ENCODE measurements at regions not wholly inside any gene's neighbourhood (a gene's known extent, or its start where the extent isn't known, plus 50 kb on each side); places are given as distances from the start of the nearest gene placed in this dataset.
"Not testable (repeated sequence)": the region's sequence is repeated elsewhere in the genome, so short reads cannot be mapped to it uniquely, and the experiment has no call there.

DNA sequence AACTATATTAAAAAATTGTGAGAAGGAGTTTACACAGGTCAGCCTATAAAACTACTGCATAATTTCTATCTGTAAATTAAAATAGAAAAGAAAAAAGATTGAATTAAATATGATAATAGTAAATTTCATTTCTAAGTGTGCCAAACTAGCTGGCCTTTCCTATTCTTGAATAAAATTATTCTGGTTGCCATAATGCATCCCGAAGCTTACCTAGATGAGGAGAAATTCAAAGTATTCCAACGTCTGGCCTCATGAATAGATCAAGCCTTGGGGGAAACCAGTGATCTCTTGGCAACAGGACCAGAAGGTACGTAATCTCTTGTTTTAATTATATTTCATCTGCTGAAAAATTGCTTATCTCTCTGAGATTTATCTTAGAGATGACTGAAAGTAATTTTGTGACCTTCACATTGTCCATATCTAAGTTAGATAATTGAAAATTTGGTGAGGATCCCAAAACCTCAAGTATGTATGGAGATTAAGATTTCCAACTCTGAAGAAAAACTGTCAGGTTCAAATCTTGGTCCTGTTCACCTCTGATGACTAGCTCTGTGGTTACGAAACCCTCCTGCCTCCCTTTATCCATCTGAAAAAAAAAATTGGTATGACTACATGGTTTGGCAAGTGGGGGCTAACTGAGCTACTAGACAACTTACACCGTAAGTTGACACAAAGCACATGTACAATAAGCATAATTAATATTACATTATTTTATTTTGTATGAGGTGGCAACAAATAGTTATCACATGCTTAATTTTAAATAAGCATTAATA is 891.4 kb upstream of the ADAMTS5 start:
- H3K9me3 Mint-ChIP-seq; H3K4me3 ChIP-seq (ENCODE audit: low read length in 2 of 2); H3K27ac Mint-ChIP-seq; H3K27me3 Mint-ChIP-seq; H3K27ac ChIP-seq (ENCODE audit: low read depth, low read length); H3K36me3 Mint-ChIP-seq; intact Hi-C loops (cut with micrococcal nuclease); H3K27me3 ChIP-seq (ENCODE audit: insufficient read depth, low read length); H3K4me3 Mint-ChIP-seq; POLR2A ChIA-PET (ENCODE audit: partially characterized antibody); H3K4me1 ChIP-seq (ENCODE audit: insufficient read depth, low read length); DNase-seq; H3K36me3 ChIP-seq (ENCODE audit: insufficient read depth, low read length); H3K4me1 Mint-ChIP-seq; H3K9me3 ChIP-seq (ENCODE audit: control insufficient read depth in 1 of 2, low read length in 2 of 2); CTCF ChIA-PET (ENCODE audit: partially characterized antibody): not testable (repeated sequence)

DNA sequence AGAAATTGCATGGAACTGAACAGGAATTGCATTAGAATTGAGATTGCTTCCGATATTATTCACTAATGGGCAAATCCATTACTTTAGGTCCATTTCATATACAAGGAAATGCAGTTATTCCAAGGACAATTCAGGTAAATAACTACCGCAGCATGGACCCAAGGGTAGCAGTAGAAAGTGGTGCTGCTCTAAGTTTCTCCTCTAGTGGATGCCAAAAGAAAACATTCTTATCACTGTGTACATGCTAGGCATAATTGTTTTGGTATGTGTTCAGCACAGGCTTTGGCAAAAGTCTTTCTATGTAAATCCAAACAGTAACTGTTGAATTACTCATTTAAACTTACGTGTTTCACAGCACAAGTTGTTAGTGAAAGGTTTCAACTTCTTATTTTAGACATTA is 890.1 kb upstream of the ADAMTS5 start:
- H3K36me3 ChIP-seq (ENCODE audit: insufficient read depth, low read length); H3K27ac Mint-ChIP-seq; POLR2A ChIA-PET (ENCODE audit: partially characterized antibody); H3K36me3 Mint-ChIP-seq; DNase-seq; H3K4me3 Mint-ChIP-seq; H3K9me3 Mint-ChIP-seq; H3K4me1 Mint-ChIP-seq; H3K4me1 ChIP-seq (ENCODE audit: insufficient read depth, low read length); H3K4me3 ChIP-seq (ENCODE audit: low read length in 2 of 2); H3K27me3 Mint-ChIP-seq; H3K9me3 ChIP-seq (ENCODE audit: control insufficient read depth in 1 of 2, low read length in 2 of 2); intact Hi-C loops (cut with micrococcal nuclease); CTCF ChIA-PET (ENCODE audit: partially characterized antibody); H3K27me3 ChIP-seq (ENCODE audit: insufficient read depth, low read length); H3K27ac ChIP-seq (ENCODE audit: low read depth, low read length): not testable (repeated sequence)

DNA sequence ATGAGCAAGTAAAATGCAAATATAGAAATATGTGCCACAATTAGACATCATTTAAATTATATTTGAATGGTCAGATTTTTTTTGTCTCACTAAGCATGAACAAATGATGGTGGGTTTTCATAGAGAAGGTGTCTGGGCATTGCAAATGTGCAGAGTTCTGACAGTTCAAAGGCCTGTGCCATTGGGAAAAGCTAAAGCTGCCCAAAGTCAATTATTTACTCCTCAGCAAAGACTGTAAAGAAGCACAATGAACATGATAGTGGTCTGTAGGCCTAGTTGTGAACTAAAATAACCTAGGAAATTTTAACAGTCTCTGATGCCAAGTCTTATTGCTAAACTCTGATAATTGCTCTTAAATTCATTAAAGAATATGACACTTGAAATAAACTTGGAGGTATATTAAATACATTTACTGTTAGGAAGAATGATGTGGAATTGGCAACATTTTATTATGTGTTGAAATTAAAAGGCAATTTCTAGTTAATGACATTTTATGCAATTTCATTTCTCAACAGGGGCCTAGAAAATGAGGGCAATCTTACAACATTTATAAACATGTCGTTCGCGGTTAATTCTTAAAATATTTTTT is 874.3 kb upstream of the ADAMTS5 start:
- Mint-ChIP-seq H3K27ac (no peak overlapping the region), H3K4me1 (no peaks in the 10 kb centered on the region)

DNA sequence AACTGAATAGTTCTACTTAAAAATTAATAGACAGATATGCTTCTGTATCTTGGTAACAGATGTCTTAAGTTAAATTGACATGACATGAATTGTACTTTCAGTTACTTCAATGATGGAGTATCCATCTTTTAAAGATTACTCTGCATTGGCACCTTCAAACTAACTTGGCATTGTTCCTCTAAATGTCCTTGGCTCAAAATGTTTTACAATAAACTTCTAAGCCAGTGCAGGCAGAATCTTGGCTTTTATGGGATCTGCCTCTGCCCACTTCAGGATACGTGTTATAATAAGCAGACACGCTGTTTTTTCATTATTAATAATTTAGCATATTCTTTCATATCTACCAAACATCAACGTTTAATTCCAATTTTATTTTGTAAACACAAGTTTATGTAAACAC is 873.4 kb upstream of the ADAMTS5 start:
- H3K27ac ChIP-seq (ENCODE audit: low read depth, low read length) = no peak overlapping the region
- Mint-ChIP-seq H3K27ac (no peak overlapping the region), H3K36me3 (no peaks in the 10 kb centered on the region), H3K27me3 (no peaks in the 10 kb centered on the region), H3K4me1 (no peaks in the 10 kb centered on the region), H3K4me3 (no peak overlapping the region), H3K9me3 (peaks cover 2 to 12% (median 6%) of the 10 kb centered on the region in 8 donors)
- H3K27me3 ChIP-seq (ENCODE audit: insufficient read depth, low read length) = no peaks in the 10 kb centered on the region
- no peaks in the 10 kb centered on the region for H3K9me3 ChIP-seq (ENCODE audit: control insufficient read depth in 1 of 2, low read length in 2 of 2)
- DNase-seq = no peak
- POLR2A ChIA-PET (ENCODE audit: partially characterized antibody) = no interaction called here
- CTCF ChIA-PET (ENCODE audit: partially characterized antibody) = no interaction called here
- H3K36me3 ChIP-seq (ENCODE audit: insufficient read depth, low read length) = no peaks in the 10 kb centered on the region
- no peaks in the 10 kb centered on the region for H3K4me1 ChIP-seq (ENCODE audit: insufficient read depth, low read length)
- H3K4me3 ChIP-seq (ENCODE audit: low read length in 2 of 2) = no peak overlapping the region
- intact Hi-C loops (cut with micrococcal nuclease) = no loop called here

More for the DNA sequence above, 874.3 kb upstream of the ADAMTS5 start:
- Mint-ChIP-seq H3K36me3 (no peaks in the 10 kb centered on the region), H3K4me3 (no peak overlapping the region), H3K9me3 (peaks cover 3 to 12% (median 4%) of the 10 kb centered on the region in 8 donors), H3K27me3 (no peaks in the 10 kb centered on the region)
- intact Hi-C loops (cut with micrococcal nuclease) = no loop called here
- Histone ChIP-seq H3K27ac (ENCODE audit: low read depth, low read length) (no peak overlapping the region), H3K36me3 (ENCODE audit: insufficient read depth, low read length) (no peaks in the 10 kb centered on the region), H3K4me3 (ENCODE audit: low read length in 2 of 2) (no peak overlapping the region), H3K9me3 (ENCODE audit: control insufficient read depth in 1 of 2, low read length in 2 of 2) (no peaks in the 10 kb centered on the region), H3K4me1 (ENCODE audit: insufficient read depth, low read length) (no peaks in the 10 kb centered on the region), H3K27me3 (ENCODE audit: insufficient read depth, low read length) (no peaks in the 10 kb centered on the region)
- ChIA-PET POLR2A (ENCODE audit: partially characterized antibody) (no interaction called here), CTCF (ENCODE audit: partially characterized antibody) (no interaction called here)
- DNase-seq = no peak

DNA sequence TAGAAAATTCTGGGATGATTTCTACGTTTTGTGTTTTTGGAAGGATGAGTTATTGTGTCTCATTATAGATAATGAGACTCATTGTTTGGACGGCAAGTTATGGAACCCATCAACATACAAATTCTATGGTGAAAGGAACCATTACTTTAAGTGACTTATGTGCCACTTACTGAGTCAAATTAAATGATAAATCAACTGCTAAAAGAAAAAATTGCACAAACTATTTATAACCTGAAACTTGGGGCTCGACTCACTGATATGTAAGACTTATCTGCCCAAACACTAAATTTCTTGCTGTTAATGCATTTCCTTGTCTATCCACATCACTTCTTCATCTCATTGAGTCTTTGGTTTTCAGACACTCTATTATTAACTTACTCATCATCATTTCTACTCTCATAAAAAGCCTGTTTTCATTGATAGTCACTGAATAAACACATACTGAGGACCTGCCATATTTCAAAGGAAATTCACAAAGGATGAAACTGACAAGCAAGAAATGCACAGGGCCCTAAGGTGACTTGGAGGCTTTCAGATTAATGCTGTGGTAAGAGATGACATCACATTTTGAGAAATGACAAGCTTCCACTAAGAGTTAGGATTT is 872.7 kb upstream of the ADAMTS5 start:
- Mint-ChIP-seq H3K27ac (no peak overlapping the region), H3K9me3 (peaks cover 0 to 12% (median 7%) of the 10 kb centered on the region in 8 donors), H3K4me3 (no peak overlapping the region), H3K4me1 (no peaks in the 10 kb centered on the region), H3K27me3 (no peaks in the 10 kb centered on the region), H3K36me3 (no peaks in the 10 kb centered on the region)
- POLR2A ChIA-PET (ENCODE audit: partially characterized antibody) = no interaction called here
- H3K27me3 ChIP-seq (ENCODE audit: insufficient read depth, low read length) = no peaks in the 10 kb centered on the region
- intact Hi-C loops (cut with micrococcal nuclease) = no loop called here
- H3K36me3 ChIP-seq (ENCODE audit: insufficient read depth, low read length) = no peaks in the 10 kb centered on the region
- CTCF ChIA-PET (ENCODE audit: partially characterized antibody) = no interaction called here
- no peak for DNase-seq
- no peaks in the 10 kb centered on the region for H3K4me1 ChIP-seq (ENCODE audit: insufficient read depth, low read length)
- no peak overlapping the region for H3K27ac ChIP-seq (ENCODE audit: low read depth, low read length)
- no peak overlapping the region for H3K4me3 ChIP-seq (ENCODE audit: low read length in 2 of 2)
- H3K9me3 ChIP-seq (ENCODE audit: control insufficient read depth in 1 of 2, low read length in 2 of 2) = no peaks in the 10 kb centered on the region

DNA sequence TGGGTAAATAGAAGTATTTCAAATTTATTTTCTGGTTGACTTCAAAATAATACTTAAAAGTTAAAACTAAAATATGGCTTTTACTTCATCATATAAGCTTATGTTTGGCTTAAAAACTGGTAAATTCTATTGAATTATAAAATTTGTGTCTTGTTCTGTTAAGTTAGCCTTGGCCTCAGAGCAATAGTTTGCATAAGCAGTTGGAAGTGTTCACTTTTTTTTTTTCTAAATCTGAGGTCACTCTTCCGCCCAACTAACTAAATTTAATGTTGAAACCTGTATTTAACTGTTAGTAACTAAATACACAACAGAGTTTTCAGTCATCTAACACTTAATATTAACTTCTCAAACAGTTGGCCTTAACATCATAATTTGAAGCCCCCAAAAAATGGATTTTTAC is 871.7 kb upstream of the ADAMTS5 start:
- intact Hi-C loops (cut with micrococcal nuclease) = no loop called here
- Histone ChIP-seq H3K27ac (ENCODE audit: low read depth, low read length) (no peak overlapping the region), H3K36me3 (ENCODE audit: insufficient read depth, low read length) (no peaks in the 10 kb centered on the region), H3K27me3 (ENCODE audit: insufficient read depth, low read length) (no peaks in the 10 kb centered on the region), H3K4me3 (ENCODE audit: low read length in 2 of 2) (no peak overlapping the region), H3K4me1 (ENCODE audit: insufficient read depth, low read length) (no peaks in the 10 kb centered on the region), H3K9me3 (ENCODE audit: control insufficient read depth in 1 of 2, low read length in 2 of 2) (no peaks in the 10 kb centered on the region)
- no peak overlapping the region for H3K27ac Mint-ChIP-seq
- peaks cover 0 to 11% (median 7%) of the 10 kb centered on the region in 8 donors for H3K9me3 Mint-ChIP-seq
- ChIA-PET POLR2A (ENCODE audit: partially characterized antibody) (no interaction called here), CTCF (ENCODE audit: partially characterized antibody) (no interaction called here)
- H3K27me3 Mint-ChIP-seq = no peaks in the 10 kb centered on the region
- no peak overlapping the region for H3K4me3 Mint-ChIP-seq
- H3K36me3 Mint-ChIP-seq = no peaks in the 10 kb centered on the region
- H3K4me1 Mint-ChIP-seq = no peaks in the 10 kb centered on the region
- DNase-seq = no peak

DNA sequence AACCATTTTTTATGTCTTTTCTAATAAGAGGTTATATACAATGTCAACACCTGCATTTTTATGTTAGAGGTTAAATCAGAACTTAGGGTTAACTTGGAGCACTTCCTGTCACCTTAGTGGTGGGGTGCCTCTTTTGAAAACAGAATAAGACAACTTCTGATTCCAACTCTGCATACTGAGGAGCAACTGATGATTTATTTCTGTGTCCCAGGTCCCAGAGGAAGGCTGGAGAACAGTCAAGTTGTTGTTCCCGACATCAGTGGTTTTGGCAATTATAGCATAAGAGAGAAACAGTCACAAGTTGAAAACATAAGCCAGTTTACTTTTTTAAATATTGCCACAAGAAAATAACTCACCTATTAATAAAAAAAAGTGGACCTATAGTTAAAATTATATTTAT is 871.0 kb upstream of the ADAMTS5 start:
- H3K27me3 Mint-ChIP-seq = no peaks in the 10 kb centered on the region
- Histone ChIP-seq H3K36me3 (ENCODE audit: insufficient read depth, low read length) (no peaks in the 10 kb centered on the region), H3K27me3 (ENCODE audit: insufficient read depth, low read length) (no peaks in the 10 kb centered on the region), H3K9me3 (ENCODE audit: control insufficient read depth in 1 of 2, low read length in 2 of 2) (no peaks in the 10 kb centered on the region), H3K27ac (ENCODE audit: low read depth, low read length) (no peak overlapping the region), H3K4me1 (ENCODE audit: insufficient read depth, low read length) (no peaks in the 10 kb centered on the region), H3K4me3 (ENCODE audit: low read length in 2 of 2) (no peak overlapping the region)
- peaks cover 0 to 7% (median 5%) of the 10 kb centered on the region in 8 donors for H3K9me3 Mint-ChIP-seq
- no peak overlapping the region for H3K27ac Mint-ChIP-seq
- ChIA-PET POLR2A (ENCODE audit: partially characterized antibody) (no interaction called here), CTCF (ENCODE audit: partially characterized antibody) (no interaction called here)
- no peaks in the 10 kb centered on the region for H3K4me1 Mint-ChIP-seq
- H3K4me3 Mint-ChIP-seq = no peak overlapping the region
- DNase-seq = no peak
- H3K36me3 Mint-ChIP-seq = no peaks in the 10 kb centered on the region
- intact Hi-C loops (cut with micrococcal nuclease) = no loop called here

All from CD4-positive, alpha-beta memory T cell (primary cell).